Smooth muscle cell (in vitro differentiated cells): ENCODE measurements at regions not wholly inside any gene's neighbourhood (a gene's known extent, or its start where the extent isn't known, plus 50 kb on each side); places are given as distances from the start of the nearest gene placed in this dataset.

Source experiments
- DNase-seq: peaks from one replicate; lab custom pipeline; 2025; ENCODE audit not compliant: unreplicated experiment; lab: John Stamatoyannopoulos, UW
- H2AFZ ChIP-seq: fragments of 200-600 bp; sonication (generic); 2 replicates; pipeline ENCODE4 v1.6.0; 2016; ENCODE audit warnings: antibody characterized with exemption, low read depth, mild to moderate bottlenecking
- H3F3A ChIP-seq: fragments of 200-600 bp; sonication (generic); 2 replicates; pipeline ENCODE4 v1.6.0; 2017; ENCODE audit warnings: antibody characterized with exemption, low read depth
- H3K27ac ChIP-seq: fragments of 200-600 bp; sonication (generic); 2 replicates; pipeline ENCODE4 v1.5.1; 2016; ENCODE audit warnings: low read depth, mild to moderate bottlenecking
- H3K27me3 ChIP-seq: fragments of 200-600 bp; sonication (generic); 2 replicates; pipeline ENCODE4 v1.6.1; 2016; ENCODE audit warnings: low read depth, mild to moderate bottlenecking
- H3K36me3 ChIP-seq: fragments of 200-600 bp; sonication (generic); 2 replicates; pipeline ENCODE4 v1.5.1; 2016; ENCODE audit warnings: low read depth
- H3K4me1 ChIP-seq: fragments of 200-600 bp; sonication (generic); 2 replicates; pipeline ENCODE4 v1.5.1; 2016; ENCODE audit warnings: low read depth
- H3K4me2 ChIP-seq: fragments of 200-600 bp; sonication (generic); 2 replicates; pipeline ENCODE4 v1.6.0; 2016; ENCODE audit warnings: mild to moderate bottlenecking
- H3K4me3 ChIP-seq: fragments of 200-600 bp; sonication (generic); 2 replicates; pipeline ENCODE4 v1.5.1; 2016; ENCODE audit warnings: mild to moderate bottlenecking
- H3K79me2 ChIP-seq: fragments of 200-600 bp; sonication (generic); 2 replicates; pipeline ENCODE4 v1.6.0; 2016; ENCODE audit warnings: low read depth, mild to moderate bottlenecking
- H3K9ac ChIP-seq: fragments of 200-600 bp; sonication (generic); 2 replicates; pipeline ENCODE4 v1.6.0; 2016; ENCODE audit warnings: low read depth
- H3K9me3 ChIP-seq: fragments of 200-600 bp; sonication (generic); replicated peaks from 2 replicates; pipeline ENCODE4 v1.5.1; 2016; ENCODE audit warnings: low read depth
- H4K20me1 ChIP-seq: fragments of 200-600 bp; sonication (generic); 2 replicates; pipeline ENCODE4 v1.6.0; 2016; ENCODE audit warnings: low read depth
- CTCF ChIP-seq: fragments of 200-600 bp; sonication (generic); IDR thresholded peaks from 2 replicates; pipeline ENCODE4 v1.5.1; 2017; ENCODE audit warnings: borderline replicate concordance, mild to moderate bottlenecking, antibody characterized with exemption; ENCODE audit not compliant: insufficient read depth, poor library complexity, severe bottlenecking
- WGBS: methylation state at CpG from one replicate; pipeline ENCODE4 v1.1.7; 2016; ENCODE audit warnings: low lambda C conversion rate; 5-methylcytosine and 5-hydroxymethylcytosine counted together

DNA sequence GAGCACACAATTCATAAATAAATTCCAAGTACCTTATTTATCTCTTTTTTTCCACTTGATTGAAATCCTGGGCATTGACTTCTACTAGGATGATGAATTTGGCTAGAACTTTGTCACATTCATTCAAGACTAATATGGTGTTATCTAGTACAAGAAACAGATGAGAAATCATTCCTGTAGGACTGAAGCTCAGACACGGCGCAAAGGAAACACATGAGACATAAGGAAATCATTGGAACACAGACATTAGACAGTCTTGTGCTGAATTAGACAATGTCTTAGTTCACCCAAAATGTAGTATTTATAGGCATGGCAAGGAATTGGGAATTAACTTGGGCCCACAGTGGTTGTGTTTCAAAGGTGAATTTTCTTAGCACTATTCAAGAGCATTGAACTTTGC, 305.7 kb downstream of the SETD4 start:
- TF ChIP-seq CTCF: no peak
- Histone ChIP-seq H2AFZ (no peak overlapping the region), H3K27me3 (no peaks in the 10 kb centered on the region), H3K9ac (no peak overlapping the region), H3K4me2 (no peak overlapping the region), H3K9me3 (peaks cover 3% of the 10 kb centered on the region), H3K27ac (no peak overlapping the region), H3K36me3 (no peaks in the 10 kb centered on the region), H3K79me2 (no peaks in the 10 kb centered on the region), H3K4me1 (no peaks in the 10 kb centered on the region), H3F3A (no peaks in the 10 kb centered on the region), H4K20me1 (no peaks in the 10 kb centered on the region), H3K4me3 (no peak overlapping the region)
- DNase-seq: no peak
- 67% methylated on average over 2 of the region's 2 CpGs for WGBS

DNA sequence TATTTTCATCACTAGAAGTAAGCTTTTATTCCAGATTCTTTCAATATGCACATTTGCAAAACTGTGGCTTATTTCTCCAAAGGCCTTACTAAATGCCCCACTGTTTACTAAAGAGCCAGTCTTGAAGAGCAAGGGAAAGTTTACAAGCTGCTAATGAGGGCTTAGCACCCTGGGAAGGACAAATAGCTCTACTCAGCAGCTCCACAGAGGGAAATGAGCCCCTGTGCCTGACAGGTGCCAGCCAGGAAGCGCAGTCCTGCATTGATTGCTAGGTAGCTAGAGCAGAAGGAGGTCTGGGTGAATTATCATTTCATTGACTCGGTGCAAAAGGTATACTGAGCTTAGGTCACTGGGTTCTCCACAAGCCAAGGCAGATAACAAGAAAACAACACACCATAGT, 307.0 kb downstream of the SETD4 start:
- Histone ChIP-seq H3K27me3 (no peaks in the 10 kb centered on the region), H3K4me2 (no peak overlapping the region), H3K79me2 (no peaks in the 10 kb centered on the region), H3K9ac (no peak overlapping the region), H2AFZ (peak overlapping the region; percentile 11), H3K4me3 (no peak overlapping the region), H3F3A (no peaks in the 10 kb centered on the region), H3K9me3 (peaks cover 3% of the 10 kb centered on the region), H4K20me1 (no peaks in the 10 kb centered on the region), H3K27ac (no peak overlapping the region), H3K36me3 (no peaks in the 10 kb centered on the region), H3K4me1 (no peaks in the 10 kb centered on the region)
- no peak for TF ChIP-seq CTCF
- WGBS: 59% methylated on average over 2 of the region's 2 CpGs
- no peak for DNase-seq

- TF ChIP-seq CTCF: no peak
- DNase-seq: no peak
- no peak overlapping the region for H3K27ac ChIP-seq
- H3K9me3 ChIP-seq: peaks cover 3% of the 10 kb centered on the region
- H4K20me1 ChIP-seq: no peaks in the 10 kb centered on the region
- H3K9ac ChIP-seq: no peak overlapping the region
- no peaks in the 10 kb centered on the region for H3K36me3 ChIP-seq
- no peaks in the 10 kb centered on the region for H3K27me3 ChIP-seq
- no peaks in the 10 kb centered on the region for H3K79me2 ChIP-seq
- no peaks in the 10 kb centered on the region for H3K4me1 ChIP-seq
- no peak overlapping the region for H2AFZ ChIP-seq
- no peak overlapping the region for H3K4me3 ChIP-seq
- no peak overlapping the region for H3K4me2 ChIP-seq
- no peaks in the 10 kb centered on the region for H3F3A ChIP-seq
Measured at GRCh38 chr21:35751171-35751570, 309.2 kb downstream of the SETD4 start.

- DNase-seq: no peak
- H3K9me3 ChIP-seq: peaks cover 3% of the 10 kb centered on the region
- no peak for TF ChIP-seq CTCF
Measured at GRCh38 chr21:35749904-35750303, 310.4 kb downstream of the SETD4 start.

More at GRCh38 chr21:35749904-35750303, 310.4 kb downstream of the SETD4 start:
- Histone ChIP-seq H3F3A (no peaks in the 10 kb centered on the region), H4K20me1 (no peaks in the 10 kb centered on the region), H3K9ac (no peak overlapping the region), H3K36me3 (no peaks in the 10 kb centered on the region), H3K4me1 (no peaks in the 10 kb centered on the region), H3K27ac (no peak overlapping the region), H3K4me2 (no peak overlapping the region), H3K79me2 (no peaks in the 10 kb centered on the region), H3K4me3 (no peak overlapping the region), H2AFZ (no peak overlapping the region), H3K27me3 (no peaks in the 10 kb centered on the region)
- 88% methylated on average over 3 of the region's 3 CpGs for WGBS
